HG03575 (cell line): ENCODE measurements at regions not wholly inside any gene's neighbourhood (a gene's known extent, or its start where the extent isn't known, plus 50 kb on each side); places are given as distances from the start of the nearest gene placed in this dataset.
"Not testable (repeated sequence)": the region's sequence is repeated elsewhere in the genome, so short reads cannot be mapped to it uniquely, and the experiment has no call there.

Source experiments
- ATAC-seq: cut with Tn5 transposase; IDR thresholded peaks from one replicate; pipeline ENCODE4 v1.9.1; 2021; ENCODE audit not compliant: unreplicated experiment, insufficient number of reproducible peaks, low FRiP score; ENCODE audit errors: extremely low read depth

GRCh38 chr5:2167671-2168070, 284.9 kb upstream of the IRX4 start:
- no peak for ATAC-seq

- no peak for ATAC-seq
Measured at GRCh38 chr5:2166979-2167377, 284.3 kb upstream of the IRX4 start.

- no peak for ATAC-seq
Measured at GRCh38 chr5:2166306-2166978, 283.7 kb upstream of the IRX4 start.

- no peak for ATAC-seq
Measured at GRCh38 chr5:2165615-2166305, 283.0 kb upstream of the IRX4 start.

- ATAC-seq = no peak
Measured at GRCh38 chr5:2165203-2165602, 282.5 kb upstream of the IRX4 start.

GRCh38 chr5:2164586-2164985, 281.9 kb upstream of the IRX4 start:
- no peak for ATAC-seq

GRCh38 chr5:2163940-2164490, 281.3 kb upstream of the IRX4 start:
- ATAC-seq = no peak

- ATAC-seq = no peak
Measured at GRCh38 chr5:2163060-2163856, 280.5 kb upstream of the IRX4 start.

- no peak for ATAC-seq
Measured at GRCh38 chr5:2160811-2161210, 278.1 kb upstream of the IRX4 start.

- no peak for ATAC-seq
Measured at GRCh38 chr5:2158767-2159166, 276.0 kb upstream of the IRX4 start.

GRCh38 chr5:2158109-2158508, 275.4 kb upstream of the IRX4 start:
- ATAC-seq = no peak

- ATAC-seq = no peak
Measured at GRCh38 chr5:2157372-2157771, 274.6 kb upstream of the IRX4 start.

GRCh38 chr5:2156358-2157059, 273.8 kb upstream of the IRX4 start:
- no peak for ATAC-seq

GRCh38 chr5:2155556-2155955, 272.8 kb upstream of the IRX4 start:
- no peak for ATAC-seq

GRCh38 chr5:2153802-2154201, 271.1 kb upstream of the IRX4 start:
- ATAC-seq = no peak

- ATAC-seq = no peak
Measured at GRCh38 chr5:2153350-2153749, 270.6 kb upstream of the IRX4 start.

- not testable (repeated sequence) for ATAC-seq
Measured at GRCh38 chr5:2151301-2151888, 268.7 kb upstream of the IRX4 start.

GRCh38 chr5:2149195-2149539, 266.4 kb upstream of the IRX4 start:
- no peak for ATAC-seq
